ENCODE measurements at regions not wholly inside any gene's neighbourhood (a gene's known extent, or its start where the extent isn't known, plus 50 kb on each side); places are given as distances from the start of the nearest gene placed in this dataset.

- Histone ChIP-seq H3K4me2 (ENCODE audit: control insufficient read depth, insufficient read depth) (no peak overlapping the region), H3K4me3 (no peak overlapping the region), H2AFZ (ENCODE audit: control insufficient read depth, low read depth, low read length) (no peak overlapping the region), H3K9me3 (replicated peaks; ENCODE audit: control insufficient read depth, insufficient read depth, low read length) (no peaks in the 10 kb centered on the region), H3K4me1 (ENCODE audit: control insufficient read depth, insufficient read depth, low read length) (no peaks in the 10 kb centered on the region), H3K27me3 (replicated peaks in 1 of 2; ENCODE audit: control insufficient read depth in 2 of 2, insufficient read depth in 2 of 2, low read length in 1 of 2) (no peaks in the 10 kb centered on the region), H3K27ac (ENCODE audit: control insufficient read depth, insufficient read depth) (no peak overlapping the region), H3K9ac (ENCODE audit: control insufficient read depth, insufficient read depth, low read length) (no peak overlapping the region), H3K36me3 (ENCODE audit: control insufficient read depth in 2 of 2, insufficient read depth in 2 of 2, low read length in 1 of 2) (no peaks in the 10 kb centered on the region), H3K79me2 (ENCODE audit: control insufficient read depth, insufficient read depth, low read length) (no peaks in the 10 kb centered on the region), H4K20me1 (ENCODE audit: control insufficient read depth, insufficient read depth) (no peaks in the 10 kb centered on the region)
- in situ Hi-C loops (cut with MboI) (no loop called here), intact Hi-C loops (cut with micrococcal nuclease; ENCODE audit: unreplicated experiment) (no loop called here)
- ChIA-PET SMC1A (ENCODE audit: uncharacterized antibody, unreplicated experiment) (no interaction called here), RAD21 (ENCODE audit: unreplicated experiment) (no interaction called here), CTCF (no interaction called here), POLR2A (no interaction called here)
- no peak for DNase-seq (ENCODE audit: low read depth, low spot score)
- no peak for TF ChIP-seq HCFC1 (IDR thresholded peaks at IDR 0.05; ENCODE audit: low read length)
- TF ChIP-seq RBBP5 (conservative IDR thresholded peaks at IDR 0.05), result no peak
- no peak for TF ChIP-seq SMAD1 (IDR thresholded peaks at IDR 0.05; ENCODE audit: low read depth, partially characterized antibody)
- TF ChIP-seq CBX3 (IDR thresholded peaks at IDR 0.05; ENCODE audit: borderline replicate concordance, low read depth), result no peak
- TF ChIP-seq SMC3 (IDR thresholded peaks at IDR 0.05; ENCODE audit: borderline replicate concordance, low read length), result no peak
- TF ChIP-seq DPF2 (IDR thresholded peaks at IDR 0.05), result no peak
- TF ChIP-seq SUPT20H (IDR thresholded peaks at IDR 0.05; ENCODE audit: borderline replicate concordance, control insufficient read depth, low read depth, low read length), result no peak
- no peak for TF ChIP-seq ZNF384 (IDR thresholded peaks at IDR 0.05; ENCODE audit: borderline replicate concordance, low read depth, low read length)
- TF ChIP-seq SPI1 (IDR thresholded peaks at IDR 0.05; ENCODE audit: borderline replicate concordance, insufficient read depth, low read depth, low read length), result no peak
- no peak for TF ChIP-seq ZNF622 (IDR thresholded peaks at IDR 0.05)
- TF ChIP-seq JUND (IDR thresholded peaks at IDR 0.05; ENCODE audit: low read depth, low read length), result no peak
- TF ChIP-seq MYC (IDR thresholded peaks at IDR 0.05; ENCODE audit: insufficient read depth, insufficient read length, insufficient replicate concordance, low read length, severe bottlenecking), result no peak
- no peak for TF ChIP-seq IKZF2 (IDR thresholded peaks at IDR 0.05)
- TF ChIP-seq ZBED1 (IDR thresholded peaks at IDR 0.05; ENCODE audit: borderline replicate concordance), result no peak
- no peak for TF ChIP-seq IRF4 (IDR thresholded peaks at IDR 0.05; ENCODE audit: low read depth, low read length)
- no peak for TF ChIP-seq IRF3 (IDR thresholded peaks at IDR 0.05)
- no peak for TF ChIP-seq MTA3 (IDR thresholded peaks at IDR 0.05; ENCODE audit: borderline replicate concordance, low read length)
- no peak for TF ChIP-seq GATAD2B (conservative IDR thresholded peaks at IDR 0.05; ENCODE audit: low read depth)
- TF ChIP-seq BMI1 (IDR thresholded peaks at IDR 0.05; ENCODE audit: borderline replicate concordance), result no peak
- TF ChIP-seq CEBPZ (IDR thresholded peaks at IDR 0.05; ENCODE audit: low read depth, low read length), result no peak
- ATAC-seq, result no peak
- WGBS (ENCODE audit: insufficient coverage, insufficient replicate concordance, low lambda C conversion rate, missing lambda C conversion rate), result 6% methylated on average over 1 of the region's 1 CpG
- FAIRE-seq, result no peak
- no TSS peak for BruUV-seq (replicated peaks)
Observed at GRCh38 chr1:57483954-57484353, 60.1 kb upstream of the DAB1 start.

Measured in GM12878 (cell line).